ENCODE measurements at regions not wholly inside any gene's neighbourhood (a gene's known extent, or its start where the extent isn't known, plus 50 kb on each side); places are given as distances from the start of the nearest gene placed in this dataset.

GRCh38 chr2:160610041-160610440 lies 116.4 kb upstream of the RBMS1 start:
- no peak for TF ChIP-seq CSRNP3 (CRISPR knock-in tag; IDR thresholded peaks at IDR 0.05)
- no peak for TF ChIP-seq BACH2 (CRISPR knock-in tag; IDR thresholded peaks at IDR 0.05; ENCODE audit: borderline replicate concordance)
- no peak for TF ChIP-seq TSHZ2 (CRISPR knock-in tag; IDR thresholded peaks at IDR 0.05)
- no peak for TF ChIP-seq ZC3H10 (CRISPR knock-in tag; IDR thresholded peaks at IDR 0.05)
- no peak for TF ChIP-seq TOX (CRISPR knock-in tag; IDR thresholded peaks at IDR 0.05; ENCODE audit: borderline replicate concordance)
- no peak for ATAC-seq

- ATAC-seq = peak; percentile 23; the same call in 1 of the 3 replicates
Observed at GRCh38 chr2:160612266-160612856, 118.8 kb upstream of the RBMS1 start.

More at GRCh38 chr2:160612266-160612856, 118.8 kb upstream of the RBMS1 start:
- no peak for TF ChIP-seq SNAI2 (CRISPR knock-in tag; IDR thresholded peaks at IDR 0.05)
- no peak for TF ChIP-seq TSHZ2 (CRISPR knock-in tag; IDR thresholded peaks at IDR 0.05)
- TF ChIP-seq BACH2 (CRISPR knock-in tag; IDR thresholded peaks at IDR 0.05; ENCODE audit: borderline replicate concordance) = no peak
- no peak for TF ChIP-seq ZFP3 (CRISPR knock-in tag; IDR thresholded peaks at IDR 0.05)
- TF ChIP-seq TCF4 (CRISPR knock-in tag; IDR thresholded peaks at IDR 0.05; ENCODE audit: borderline replicate concordance) = no peak
- TF ChIP-seq ZFP30 (CRISPR knock-in tag; IDR thresholded peaks at IDR 0.05) = no peak
- no peak for TF ChIP-seq OSR1 (CRISPR knock-in tag; IDR thresholded peaks at IDR 0.05)
- no peak for TF ChIP-seq ZNF565 (CRISPR knock-in tag; conservative IDR thresholded peaks at IDR 0.05; ENCODE audit: low read depth)
- TF ChIP-seq POU6F1 (CRISPR knock-in tag; IDR thresholded peaks at IDR 0.05; ENCODE audit: borderline replicate concordance, low read depth) = no peak
- no peak for TF ChIP-seq RARB (CRISPR knock-in tag; IDR thresholded peaks at IDR 0.05)
- no peak for TF ChIP-seq ZNF8 (CRISPR knock-in tag; IDR thresholded peaks at IDR 0.05)
- no peak for TF ChIP-seq CSDC2 (CRISPR knock-in tag; IDR thresholded peaks at IDR 0.05)
- TF ChIP-seq CSRNP3 (CRISPR knock-in tag; IDR thresholded peaks at IDR 0.05) = no peak
- no peak for TF ChIP-seq GLIS3 (CRISPR knock-in tag; IDR thresholded peaks at IDR 0.05)
- TF ChIP-seq ISL1 (CRISPR knock-in tag; IDR thresholded peaks at IDR 0.05) = no peak
- TF ChIP-seq ESRRG (CRISPR knock-in tag; IDR thresholded peaks at IDR 0.05) = no peak

All from SK-N-SH treated with all-trans-retinoic acid at 6 μM for 48 hours (cell line).